ENCODE measurements at regions not wholly inside any gene's neighbourhood (a gene's known extent, or its start where the extent isn't known, plus 50 kb on each side); places are given as distances from the start of the nearest gene placed in this dataset.
"Not testable (repeated sequence)": the region's sequence is repeated elsewhere in the genome, so short reads cannot be mapped to it uniquely, and the experiment has no call there.

DNA sequence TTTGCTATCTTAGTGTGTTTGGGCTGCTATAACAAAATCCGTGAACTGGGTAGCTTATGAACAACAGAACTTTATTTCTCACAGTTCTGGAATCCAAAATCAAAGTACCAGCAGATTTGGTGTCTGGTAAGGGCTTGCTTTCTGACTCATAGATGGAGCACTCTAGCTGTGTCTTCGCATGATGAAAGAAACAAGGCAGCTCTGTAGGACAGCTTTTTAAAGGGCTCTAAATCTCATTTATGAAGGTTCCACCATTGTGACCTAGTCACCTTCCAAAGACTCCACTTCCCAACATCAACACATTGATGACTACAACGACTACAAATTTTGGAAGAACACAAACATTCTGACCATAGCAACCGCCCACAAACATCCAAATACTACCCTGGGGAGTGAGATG is 158.6 kb upstream of the LCORL start:
- in situ Hi-C loops (cut with MboI; ENCODE audit: low sequenced_read_pairs): no loop called here

- in situ Hi-C loops (cut with MboI; ENCODE audit: low sequenced_read_pairs): no loop called here
These were observed 150.3 kb upstream of the LCORL start for GRCh38 chr4:18171896-18172295.

DNA sequence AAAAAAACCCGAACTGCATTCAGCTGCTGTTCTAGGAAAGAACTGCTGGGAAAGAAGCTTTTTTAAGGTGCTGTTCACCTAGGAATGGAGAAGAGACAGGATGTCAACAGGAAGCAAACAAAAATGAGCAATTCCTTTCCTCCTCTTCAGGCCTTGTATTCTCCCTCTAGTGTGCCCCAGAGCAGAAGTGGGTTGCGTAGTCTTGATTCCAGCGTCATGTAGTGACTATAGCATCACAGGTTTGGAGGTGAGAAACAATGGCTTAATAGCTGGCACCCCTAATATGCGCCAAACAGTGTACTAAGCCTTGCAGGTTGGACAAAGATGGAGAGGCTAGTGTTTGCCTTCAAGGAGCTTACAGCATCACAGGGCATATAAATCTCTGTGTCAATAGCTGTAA is 146.3 kb upstream of the LCORL start:
- in situ Hi-C loops (cut with MboI; ENCODE audit: low sequenced_read_pairs): no loop called here

- in situ Hi-C loops (cut with MboI; ENCODE audit: low sequenced_read_pairs): no loop called here
These were observed 145.4 kb upstream of the LCORL start for GRCh38 chr4:18166925-18167324.

GRCh38 chr4:18162453-18162852 is 140.9 kb upstream of the LCORL start:
- in situ Hi-C loops (cut with MboI; ENCODE audit: low sequenced_read_pairs): no loop called here

GRCh38 chr4:18159117-18159912 is 137.8 kb upstream of the LCORL start:
- in situ Hi-C loops (cut with MboI; ENCODE audit: low sequenced_read_pairs): not testable (repeated sequence)

- in situ Hi-C loops (cut with MboI; ENCODE audit: low sequenced_read_pairs): no loop called here
These were observed 133.8 kb upstream of the LCORL start for GRCh38 chr4:18155067-18156041.

DNA sequence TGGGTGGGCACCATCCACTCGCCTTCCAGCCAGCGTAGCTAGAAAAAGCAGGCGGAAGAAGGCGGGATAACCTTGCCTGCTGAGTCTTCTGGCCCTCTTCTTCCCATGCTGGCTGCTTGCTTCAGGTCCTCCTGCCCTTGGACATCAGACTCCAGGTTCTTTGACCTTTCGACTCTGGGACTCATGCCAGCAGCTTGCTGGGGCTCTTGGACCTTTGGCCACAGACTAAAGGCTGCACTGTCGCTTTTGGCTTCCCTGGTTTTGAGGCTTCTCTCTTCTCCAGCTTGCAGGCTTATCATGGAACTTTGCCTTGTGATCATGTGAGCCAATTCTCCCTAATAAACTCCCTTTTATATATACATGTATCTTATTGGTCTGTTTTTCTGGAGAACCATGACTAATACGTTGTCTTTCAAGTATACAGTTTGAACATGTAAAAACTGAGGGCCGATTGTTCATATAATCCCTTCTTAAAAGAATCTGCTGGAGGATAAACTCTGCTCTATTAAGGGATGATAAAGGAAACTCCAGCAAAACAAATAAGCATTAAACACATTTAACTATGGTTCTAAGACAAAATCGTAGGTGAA is 116.6 kb upstream of the LCORL start:
- in situ Hi-C loops (cut with MboI; ENCODE audit: low sequenced_read_pairs): no loop called here

DNA sequence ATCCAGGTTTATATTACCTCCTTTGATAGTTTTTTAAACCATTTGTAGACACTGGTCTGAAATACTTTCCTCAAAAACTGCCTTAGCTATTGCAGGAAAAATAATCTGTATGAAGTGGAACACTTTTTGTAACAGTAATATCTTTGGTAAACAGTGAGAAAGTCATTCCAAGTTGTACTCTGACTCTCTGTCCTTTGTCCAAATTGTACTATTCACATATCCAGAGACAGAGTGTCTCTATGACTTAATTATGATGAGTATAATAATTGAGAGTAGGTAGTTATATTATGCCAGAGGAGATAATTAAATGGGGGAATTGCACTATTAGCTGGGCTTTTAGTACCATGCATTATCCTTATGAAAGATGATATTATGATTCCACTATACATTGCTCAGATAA is 112.6 kb upstream of the LCORL start:
- in situ Hi-C loops (cut with MboI; ENCODE audit: low sequenced_read_pairs): no loop called here

DNA sequence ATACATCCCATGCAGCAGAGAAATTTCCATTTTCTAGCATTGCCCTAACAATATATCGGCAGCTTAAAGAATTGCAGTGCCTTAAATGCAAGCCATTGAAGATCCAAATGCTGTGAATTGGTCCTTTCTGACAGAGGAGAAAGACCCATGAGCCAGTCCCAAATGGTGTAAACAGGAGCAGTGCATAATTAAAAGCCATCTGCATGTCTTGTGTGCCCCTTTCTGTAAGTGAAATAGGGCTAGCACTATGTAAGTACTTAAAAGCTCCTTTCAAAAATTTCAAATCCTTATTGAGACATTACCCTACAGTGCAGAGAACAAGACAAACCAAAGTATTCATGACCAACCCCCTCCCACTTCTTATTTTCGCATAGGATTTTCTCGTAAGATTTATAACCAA is 108.7 kb upstream of the LCORL start:
- in situ Hi-C loops (cut with MboI; ENCODE audit: low sequenced_read_pairs): no loop called here

GRCh38 chr4:18128241-18128640 is 106.7 kb upstream of the LCORL start:
- in situ Hi-C loops (cut with MboI; ENCODE audit: low sequenced_read_pairs): no loop called here

- in situ Hi-C loops (cut with MboI; ENCODE audit: low sequenced_read_pairs): no loop called here
These were observed 105.5 kb upstream of the LCORL start for GRCh38 chr4:18127030-18127429.

DNA sequence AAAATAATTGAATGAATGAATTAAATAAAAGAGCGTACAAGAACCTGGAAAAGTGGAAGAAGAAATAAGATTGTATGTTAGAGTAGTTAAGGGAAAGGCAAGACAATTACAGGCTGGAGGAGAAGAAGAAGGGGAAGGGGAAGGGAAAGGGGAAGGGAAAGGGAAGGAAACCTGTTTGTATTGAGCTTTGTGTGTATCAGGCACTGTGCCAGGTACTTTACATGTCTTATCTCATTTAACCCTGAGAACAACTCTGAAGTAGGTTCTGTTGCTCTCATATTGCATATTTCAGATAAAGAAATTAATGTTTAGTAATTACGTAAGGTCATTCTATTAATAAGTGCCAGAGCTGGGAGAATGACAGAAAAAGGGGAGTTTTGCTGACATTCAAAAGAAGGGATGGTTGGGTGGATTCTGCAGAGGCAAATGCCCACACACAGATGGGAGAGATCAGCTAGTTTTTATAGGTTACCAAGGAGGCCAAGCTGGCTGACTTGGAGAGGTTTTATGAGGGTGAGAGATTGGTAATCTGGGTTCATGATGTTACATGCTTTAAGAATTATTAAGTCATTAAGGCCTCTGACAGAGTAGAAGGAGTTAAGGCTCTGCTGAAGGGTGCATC is 92.3 kb upstream of the LCORL start:
- in situ Hi-C loops (cut with MboI; ENCODE audit: low sequenced_read_pairs): no loop called here

DNA sequence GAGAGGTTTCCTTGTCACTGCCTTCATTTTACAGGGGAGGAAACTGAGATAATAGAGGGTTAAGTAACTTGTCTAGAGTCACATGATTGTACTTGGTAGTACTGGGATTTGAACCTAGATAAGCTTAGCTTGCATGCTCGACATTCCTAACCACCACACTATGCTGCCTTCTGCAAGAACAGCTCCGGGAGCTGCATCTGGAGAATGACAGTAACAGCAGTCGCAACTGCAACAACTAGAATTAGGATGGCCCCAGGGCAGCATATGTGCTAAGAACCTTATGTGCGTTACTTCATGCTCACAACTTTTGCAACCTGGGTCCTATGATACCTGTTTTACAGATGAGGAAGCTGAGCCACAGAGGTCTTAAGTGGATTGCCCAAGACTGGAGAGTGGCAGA is 89.5 kb upstream of the LCORL start:
- in situ Hi-C loops (cut with MboI; ENCODE audit: low sequenced_read_pairs): no loop called here

DNA sequence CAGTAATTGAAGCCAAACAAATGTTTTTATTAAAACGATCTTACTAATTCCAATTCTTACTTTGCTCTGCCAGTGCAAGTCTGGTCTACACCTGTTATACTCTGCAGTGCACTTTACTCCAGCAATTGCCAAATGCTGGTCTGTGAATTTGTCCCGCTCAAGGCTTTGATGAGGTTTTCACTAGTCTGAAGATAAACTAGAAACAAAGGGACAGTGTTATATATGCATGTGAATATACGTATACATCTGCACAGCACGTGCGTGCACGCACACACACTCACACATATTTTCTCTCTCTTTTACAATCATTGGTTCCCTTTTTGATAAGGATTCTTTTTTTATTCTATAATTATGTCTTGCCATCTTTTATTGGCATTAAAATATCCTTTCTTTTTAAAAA is 88.5 kb upstream of the LCORL start:
- in situ Hi-C loops (cut with MboI; ENCODE audit: low sequenced_read_pairs): no loop called here

GRCh38 chr4:18109676-18110075 is 88.1 kb upstream of the LCORL start:
- in situ Hi-C loops (cut with MboI; ENCODE audit: low sequenced_read_pairs): no loop called here

- in situ Hi-C loops (cut with MboI; ENCODE audit: low sequenced_read_pairs): not testable (repeated sequence)
These were observed 86.4 kb upstream of the LCORL start for GRCh38 chr4:18107848-18108528.

- in situ Hi-C loops (cut with MboI; ENCODE audit: low sequenced_read_pairs): no loop called here
These were observed 85.1 kb upstream of the LCORL start for GRCh38 chr4:18106620-18107019.

DNA sequence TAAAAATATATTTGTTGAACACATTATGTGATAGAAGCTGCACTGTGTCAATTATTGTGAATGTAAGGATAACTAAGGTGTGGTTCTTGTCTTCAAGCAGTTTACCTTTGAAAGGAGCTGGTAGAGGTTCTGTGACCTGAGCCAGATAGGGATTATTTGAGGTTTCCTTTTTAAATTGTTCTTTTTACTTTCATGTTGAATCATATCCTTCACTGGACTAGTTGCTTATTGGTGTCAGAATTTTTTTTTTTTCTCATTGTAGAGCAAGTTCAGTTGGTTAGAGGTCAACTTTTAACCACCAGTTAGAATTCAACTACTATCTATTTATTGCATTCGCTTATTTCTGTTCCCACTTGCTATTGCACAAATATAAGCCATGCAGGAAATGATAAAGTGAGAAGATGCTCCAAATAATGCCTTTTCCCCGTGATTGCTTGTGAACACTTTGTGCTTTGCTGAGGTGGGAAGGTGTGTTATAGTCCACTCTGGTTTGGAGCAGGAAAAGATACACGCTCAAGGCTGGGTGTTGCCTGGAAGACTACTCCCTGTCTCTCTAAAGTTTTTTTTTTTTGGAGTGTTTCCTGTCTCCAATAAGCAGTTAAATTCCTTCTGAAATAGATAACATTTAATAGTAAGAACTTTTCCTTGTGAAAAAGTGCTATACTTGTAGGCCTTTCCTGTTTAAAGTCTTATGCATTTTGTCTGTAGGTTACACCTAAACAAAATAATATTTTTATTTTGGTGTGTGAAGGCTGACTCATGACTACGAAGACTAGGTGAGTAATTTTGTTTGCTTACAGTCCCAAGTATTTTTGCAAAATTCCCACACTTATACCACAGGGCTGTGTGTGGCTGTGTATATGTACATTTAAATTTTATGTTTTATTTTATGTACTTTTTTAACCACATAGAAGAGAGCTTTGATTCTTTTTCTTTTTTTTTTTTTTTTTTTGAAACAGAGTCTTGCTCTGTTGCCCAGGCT is 83.8 kb upstream of the LCORL start:
- in situ Hi-C loops (cut with MboI; ENCODE audit: low sequenced_read_pairs): no loop called here

Data from HL-60/S4 (cell line).